ENCODE measurements at regions not wholly inside any gene's neighbourhood (a gene's known extent, or its start where the extent isn't known, plus 50 kb on each side); places are given as distances from the start of the nearest gene placed in this dataset.

DNA sequence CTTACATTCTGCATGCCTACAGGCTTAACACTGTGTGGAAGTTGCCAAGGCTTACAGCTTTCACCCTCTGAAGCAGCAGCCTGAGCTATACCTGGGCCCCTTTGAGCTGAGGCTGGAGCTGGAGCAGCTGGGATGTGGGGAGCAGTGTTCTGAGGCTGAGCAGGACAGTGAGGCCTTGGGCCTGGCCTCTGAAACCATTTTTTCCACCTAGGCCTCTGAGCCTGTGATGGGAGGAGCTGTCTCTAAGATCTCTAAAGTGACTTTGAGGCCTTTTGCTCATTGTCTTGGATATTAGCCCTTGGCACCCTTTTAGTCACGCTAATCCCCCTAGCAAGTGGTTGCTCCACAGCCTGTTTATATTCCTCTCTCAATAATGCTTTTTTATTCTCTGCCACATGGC is 59.9 kb upstream of the ZBED5 start:
- ChIA-PET CTCF (ENCODE audit: partially characterized antibody) (interaction anchor here (1.0 kb wide), 1 partner anchor 11 kb away, joined by 4 read pairs; no protein-coding TSS in a partner anchor), POLR2A (ENCODE audit: partially characterized antibody) (no interaction called here)
- Mint-ChIP-seq H3K27ac (no peak overlapping the region), H3K36me3 (no peaks in the 10 kb centered on the region), H3K27me3 (peaks cover 0 to 4% of the 10 kb centered on the region in 2 donors), H3K4me3 (no peak overlapping the region), H3K4me1 (no peaks in the 10 kb centered on the region), H3K9me3 (peaks cover 2 to 16% (median 5%) of the 10 kb centered on the region in 8 donors)
- Histone ChIP-seq H3K27me3 (ENCODE audit: insufficient read depth, low read length) (no peaks in the 10 kb centered on the region), H3K27ac (ENCODE audit: low read depth, low read length) (no peak overlapping the region), H3K4me3 (ENCODE audit: low read length in 2 of 2) (no peak overlapping the region), H3K9me3 (ENCODE audit: control insufficient read depth in 1 of 2, low read length in 2 of 2) (no peaks in the 10 kb centered on the region), H3K4me1 (ENCODE audit: insufficient read depth, low read length) (no peaks in the 10 kb centered on the region), H3K36me3 (ENCODE audit: insufficient read depth, low read length) (no peaks in the 10 kb centered on the region)
- DNase-seq, result no peak
- intact Hi-C loops (cut with micrococcal nuclease), result no loop called here

DNA sequence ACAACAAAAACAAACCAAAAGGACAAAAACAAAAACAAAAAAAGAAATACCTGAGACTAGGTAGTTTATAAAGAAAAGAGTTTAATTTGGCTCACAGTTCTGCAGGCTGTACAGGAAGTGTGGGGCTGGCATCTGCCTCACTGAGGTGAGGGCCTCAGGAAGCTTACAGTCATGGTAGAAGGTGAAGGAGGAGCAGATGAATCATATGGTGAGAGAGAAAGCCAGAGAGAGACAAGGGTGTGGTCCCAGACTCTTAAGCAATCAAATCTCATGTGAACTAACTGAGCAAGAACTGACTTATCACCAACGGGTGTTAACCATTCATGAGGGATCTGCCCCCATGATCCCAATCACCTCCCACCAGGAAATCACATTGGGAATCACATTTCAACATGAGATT is 58.8 kb upstream of the ZBED5 start:
- no peak for DNase-seq

GRCh38 chr11:10914050-10914449 is 56.2 kb upstream of the ZBED5 start:
- intact Hi-C loops (cut with micrococcal nuclease), result no loop called here
- no peak overlapping the region for H3K4me3 Mint-ChIP-seq
- Histone ChIP-seq H3K27me3 (ENCODE audit: insufficient read depth, low read length) (no peaks in the 10 kb centered on the region), H3K27ac (ENCODE audit: low read depth, low read length) (no peak overlapping the region), H3K4me3 (ENCODE audit: low read length in 2 of 2) (no peak overlapping the region), H3K4me1 (ENCODE audit: insufficient read depth, low read length) (no peaks in the 10 kb centered on the region), H3K36me3 (ENCODE audit: insufficient read depth, low read length) (no peaks in the 10 kb centered on the region), H3K9me3 (ENCODE audit: control insufficient read depth in 1 of 2, low read length in 2 of 2) (no peaks in the 10 kb centered on the region)
- no peaks in the 10 kb centered on the region for H3K4me1 Mint-ChIP-seq
- no peaks in the 10 kb centered on the region for H3K36me3 Mint-ChIP-seq
- CTCF ChIA-PET (ENCODE audit: partially characterized antibody), result interaction anchor here (1.2 kb wide), 1 partner anchor 20 kb away, joined by 5 read pairs; no protein-coding TSS in a partner anchor
- no peak overlapping the region for H3K27ac Mint-ChIP-seq
- peaks cover 1 to 3% of the 10 kb centered on the region in 2 donors for H3K27me3 Mint-ChIP-seq
- H3K9me3 Mint-ChIP-seq, result peaks cover 2 to 16% (median 5%) of the 10 kb centered on the region in 8 donors
- DNase-seq, result no peak
- POLR2A ChIA-PET (ENCODE audit: partially characterized antibody), result interaction anchor here (0.7 kb wide), 2 partner anchors 13 to 81 kb away, joined by 3 to 4 read pairs; no protein-coding TSS in a partner anchor

More for the DNA sequence above, 58.8 kb upstream of the ZBED5 start:
- Histone ChIP-seq H3K4me3 (ENCODE audit: low read length in 2 of 2) (no peak overlapping the region), H3K36me3 (ENCODE audit: insufficient read depth, low read length) (no peaks in the 10 kb centered on the region), H3K4me1 (ENCODE audit: insufficient read depth, low read length) (no peaks in the 10 kb centered on the region), H3K27me3 (ENCODE audit: insufficient read depth, low read length) (no peaks in the 10 kb centered on the region), H3K9me3 (ENCODE audit: control insufficient read depth in 1 of 2, low read length in 2 of 2) (no peaks in the 10 kb centered on the region), H3K27ac (ENCODE audit: low read depth, low read length) (no peak overlapping the region)
- H3K4me3 Mint-ChIP-seq, result no peak overlapping the region
- H3K4me1 Mint-ChIP-seq, result no peaks in the 10 kb centered on the region
- H3K36me3 Mint-ChIP-seq, result no peaks in the 10 kb centered on the region
- intact Hi-C loops (cut with micrococcal nuclease), result no loop called here
- ChIA-PET POLR2A (ENCODE audit: partially characterized antibody) (no interaction called here), CTCF (ENCODE audit: partially characterized antibody) (interaction anchor here (1.0 kb wide), 1 partner anchor 10 kb away, joined by 4 read pairs; no protein-coding TSS in a partner anchor)
- H3K9me3 Mint-ChIP-seq, result peaks cover 2 to 16% (median 5%) of the 10 kb centered on the region in 8 donors
- no peak overlapping the region for H3K27ac Mint-ChIP-seq
- H3K27me3 Mint-ChIP-seq, result peaks cover under 1 to 4% of the 10 kb centered on the region in 2 donors

- no peak for DNase-seq
- H3K36me3 ChIP-seq (ENCODE audit: insufficient read depth, low read length), result no peaks in the 10 kb centered on the region
- Mint-ChIP-seq H3K27ac (no peak overlapping the region), H3K27me3 (peaks cover 1 to 3% of the 10 kb centered on the region in 2 donors), H3K4me1 (no peaks in the 10 kb centered on the region), H3K4me3 (no peak overlapping the region), H3K9me3 (peaks cover 0 to 12% (median 3%) of the 10 kb centered on the region in 8 donors), H3K36me3 (no peaks in the 10 kb centered on the region)
- POLR2A ChIA-PET (ENCODE audit: partially characterized antibody), result no interaction called here
- no peaks in the 10 kb centered on the region for H3K9me3 ChIP-seq (ENCODE audit: control insufficient read depth in 1 of 2, low read length in 2 of 2)
- H3K27ac ChIP-seq (ENCODE audit: low read depth, low read length), result no peak overlapping the region
- CTCF ChIA-PET (ENCODE audit: partially characterized antibody), result interaction anchor here (0.6 to 1.0 kb wide), 2 partner anchors 34 to 114 kb away, joined by 3 read pairs; no protein-coding TSS in a partner anchor
- H3K4me1 ChIP-seq (ENCODE audit: insufficient read depth, low read length), result no peaks in the 10 kb centered on the region
- H3K4me3 ChIP-seq (ENCODE audit: low read length in 2 of 2), result no peak overlapping the region
- no peaks in the 10 kb centered on the region for H3K27me3 ChIP-seq (ENCODE audit: insufficient read depth, low read length)
- intact Hi-C loops (cut with micrococcal nuclease), result no loop called here
These were observed 55.2 kb upstream of the ZBED5 start for GRCh38 chr11:10913075-10913474.

- Histone ChIP-seq H3K27ac (ENCODE audit: low read depth, low read length) (no peak overlapping the region), H3K36me3 (ENCODE audit: insufficient read depth, low read length) (no peaks in the 10 kb centered on the region), H3K4me1 (ENCODE audit: insufficient read depth, low read length) (no peaks in the 10 kb centered on the region), H3K27me3 (ENCODE audit: insufficient read depth, low read length) (no peaks in the 10 kb centered on the region), H3K4me3 (ENCODE audit: low read length in 2 of 2) (no peak overlapping the region), H3K9me3 (ENCODE audit: control insufficient read depth in 1 of 2, low read length in 2 of 2) (no peaks in the 10 kb centered on the region)
- Mint-ChIP-seq H3K9me3 (peaks cover 0 to 7% (median 1%) of the 10 kb centered on the region in 8 donors), H3K27me3 (peaks cover 1 to 5% of the 10 kb centered on the region in 2 donors), H3K4me3 (no peak overlapping the region), H3K27ac (no peak overlapping the region), H3K36me3 (no peaks in the 10 kb centered on the region), H3K4me1 (no peaks in the 10 kb centered on the region)
- no peak for DNase-seq
- ChIA-PET POLR2A (ENCODE audit: partially characterized antibody) (interaction anchor here (0.6 kb wide), 1 partner anchor 54 kb away, joined by 3 read pairs; no protein-coding TSS in a partner anchor), CTCF (ENCODE audit: partially characterized antibody) (interaction anchor here (1.0 to 1.5 kb wide), 2 partner anchors 10 to 33 kb away, joined by 3 to 4 read pairs; no protein-coding TSS in a partner anchor)
- intact Hi-C loops (cut with micrococcal nuclease), result no loop called here
These were observed 54.1 kb upstream of the ZBED5 start for GRCh38 chr11:10911907-10912306.

GRCh38 chr11:10909141-10909883 is 51.5 kb upstream of the ZBED5 start:
- intact Hi-C loops (cut with micrococcal nuclease), result no loop called here
- ChIA-PET CTCF (ENCODE audit: partially characterized antibody) (no interaction called here), POLR2A (ENCODE audit: partially characterized antibody) (no interaction called here)
- H3K4me3 Mint-ChIP-seq, result no peak overlapping the region
- Histone ChIP-seq H3K27ac (ENCODE audit: low read depth, low read length) (no peak overlapping the region), H3K4me3 (ENCODE audit: low read length in 2 of 2) (no peak overlapping the region), H3K9me3 (ENCODE audit: control insufficient read depth in 1 of 2, low read length in 2 of 2) (no peaks in the 10 kb centered on the region), H3K27me3 (ENCODE audit: insufficient read depth, low read length) (no peaks in the 10 kb centered on the region), H3K4me1 (ENCODE audit: insufficient read depth, low read length) (no peaks in the 10 kb centered on the region), H3K36me3 (ENCODE audit: insufficient read depth, low read length) (no peaks in the 10 kb centered on the region)
- H3K36me3 Mint-ChIP-seq, result no peaks in the 10 kb centered on the region
- no peaks in the 10 kb centered on the region for H3K4me1 Mint-ChIP-seq
- no peak for DNase-seq
- peaks cover 1 to 15% of the 10 kb centered on the region in 2 donors for H3K27me3 Mint-ChIP-seq
- H3K9me3 Mint-ChIP-seq, result no peaks in the 10 kb centered on the region
- H3K27ac Mint-ChIP-seq, result no peak overlapping the region

DNA sequence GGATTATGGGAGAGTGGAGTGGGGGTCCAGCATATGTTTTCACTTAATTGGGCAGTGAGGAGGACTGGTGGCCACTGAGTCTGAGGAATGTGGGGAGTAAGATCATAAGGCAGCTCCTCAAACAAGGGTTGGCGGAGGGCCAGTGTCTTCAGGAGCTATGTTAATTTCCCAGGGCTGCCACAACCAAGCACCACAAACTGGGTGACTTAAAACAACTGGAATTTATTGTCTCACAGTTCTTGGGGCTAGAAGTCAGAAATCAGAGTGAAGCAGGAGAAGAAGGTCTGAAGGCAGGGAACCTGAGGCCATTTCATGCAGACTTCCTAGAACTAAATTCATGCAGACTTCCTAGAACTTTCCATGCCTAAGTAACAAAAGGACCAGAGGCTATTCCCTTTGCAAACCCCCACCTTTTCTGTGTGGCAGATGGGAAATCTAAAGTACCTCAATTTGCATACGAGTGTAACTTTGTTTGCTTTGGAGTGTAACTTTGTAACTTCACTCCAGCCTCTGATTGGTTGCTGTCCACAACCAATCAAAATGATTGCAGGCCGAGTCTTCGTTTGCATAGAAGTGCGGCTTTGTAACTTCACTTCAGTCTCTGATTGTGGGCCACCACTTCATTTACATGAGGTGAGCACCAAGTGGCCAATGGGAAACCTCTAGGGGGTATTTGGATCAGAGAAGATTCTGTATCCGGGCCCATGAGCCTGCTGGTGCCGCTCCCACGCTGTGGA is 50.5 kb upstream of the ZBED5 start:
- Histone ChIP-seq H3K36me3 (ENCODE audit: insufficient read depth, low read length) (no peaks in the 10 kb centered on the region), H3K4me3 (ENCODE audit: low read length in 2 of 2) (no peak overlapping the region), H3K4me1 (ENCODE audit: insufficient read depth, low read length) (no peaks in the 10 kb centered on the region), H3K27ac (ENCODE audit: low read depth, low read length) (no peak overlapping the region), H3K9me3 (ENCODE audit: control insufficient read depth in 1 of 2, low read length in 2 of 2) (no peaks in the 10 kb centered on the region), H3K27me3 (ENCODE audit: insufficient read depth, low read length) (no peaks in the 10 kb centered on the region)
- ChIA-PET POLR2A (ENCODE audit: partially characterized antibody) (no interaction called here), CTCF (ENCODE audit: partially characterized antibody) (interaction anchor here (2.3 to 5.3 kb wide), 2 partner anchors 99 to 117 kb away, joined by 13 to 54 read pairs; partner anchors contain the start of gene EIF4G2)
- intact Hi-C loops (cut with micrococcal nuclease), result no loop called here
- H3K36me3 Mint-ChIP-seq, result no peaks in the 10 kb centered on the region
- H3K27ac Mint-ChIP-seq, result no peak overlapping the region
- DNase-seq, result no peak
- peaks cover 1 to 15% of the 10 kb centered on the region in 2 donors for H3K27me3 Mint-ChIP-seq
- H3K4me3 Mint-ChIP-seq, result no peak overlapping the region
- H3K4me1 Mint-ChIP-seq, result no peaks in the 10 kb centered on the region
- H3K9me3 Mint-ChIP-seq, result peaks cover 0 to 3% (median 0%) of the 10 kb centered on the region in 8 donors
